EH (cell line): ENCODE measurements at regions not wholly inside any gene's neighbourhood (a gene's known extent, or its start where the extent isn't known, plus 50 kb on each side); places are given as distances from the start of the nearest gene placed in this dataset.

Source experiments
- DNase-seq: peaks from one replicate; pipeline ENCODE4 v3.0.0-alpha.2; 2015; ENCODE audit warnings: low read depth

GRCh38 chr6:95357380-95358020 lies 219.8 kb upstream of the MANEA start:
- DNase-seq: no peak

GRCh38 chr6:95364016-95364604 lies 213.2 kb upstream of the MANEA start:
- no peak for DNase-seq

GRCh38 chr6:95365454-95365853 lies 211.9 kb upstream of the MANEA start:
- DNase-seq: no peak

- DNase-seq: no peak
Measured at GRCh38 chr6:95366414-95366813, 210.9 kb upstream of the MANEA start.

- DNase-seq: no peak
Measured at GRCh38 chr6:95383878-95384277, 193.5 kb upstream of the MANEA start.

GRCh38 chr6:95384988-95385387 lies 192.3 kb upstream of the MANEA start:
- no peak for DNase-seq

GRCh38 chr6:95387845-95388244 lies 189.5 kb upstream of the MANEA start:
- DNase-seq: no peak

GRCh38 chr6:95404777-95405176 lies 172.6 kb upstream of the MANEA start:
- no peak for DNase-seq

GRCh38 chr6:95408111-95408510 lies 169.2 kb upstream of the MANEA start:
- no peak for DNase-seq

GRCh38 chr6:95410168-95410567 lies 167.2 kb upstream of the MANEA start:
- no peak for DNase-seq

GRCh38 chr6:95413789-95414188 lies 163.5 kb upstream of the MANEA start:
- DNase-seq: no peak

GRCh38 chr6:95417856-95418255 lies 159.5 kb upstream of the MANEA start:
- DNase-seq: no peak

- no peak for DNase-seq
Measured at GRCh38 chr6:95420792-95421191, 156.5 kb upstream of the MANEA start.

GRCh38 chr6:95423331-95423730 lies 154.0 kb upstream of the MANEA start:
- no peak for DNase-seq

- peak; percentile 27 for DNase-seq
Measured at GRCh38 chr6:95431637-95432228, 145.6 kb upstream of the MANEA start.

- DNase-seq: no peak
Measured at GRCh38 chr6:95439741-95440140, 137.6 kb upstream of the MANEA start.

- no peak for DNase-seq
Measured at GRCh38 chr6:95448208-95448607, 129.1 kb upstream of the MANEA start.

GRCh38 chr6:95469511-95469910 lies 107.8 kb upstream of the MANEA start:
- DNase-seq: no peak

GRCh38 chr6:95478941-95479340 lies 98.4 kb upstream of the MANEA start:
- DNase-seq: no peak

GRCh38 chr6:95487817-95488216 lies 89.5 kb upstream of the MANEA start:
- DNase-seq: no peak

GRCh38 chr6:95489185-95489863 lies 88.0 kb upstream of the MANEA start:
- DNase-seq: no peak

GRCh38 chr6:95496769-95497426 lies 80.4 kb upstream of the MANEA start:
- no peak for DNase-seq
